DMS 273 (cell line): ENCODE measurements at regions not wholly inside any gene's neighbourhood (a gene's known extent, or its start where the extent isn't known, plus 50 kb on each side); places are given as distances from the start of the nearest gene placed in this dataset.
A peak's percentile ranks its signal among the peaks of the same experiment; 100 is the strongest.
"Not testable (repeated sequence)": the region's sequence is repeated elsewhere in the genome, so short reads cannot be mapped to it uniquely, and the experiment has no call there.

Experiments
- DNase-seq: peaks from one replicate; lab custom pipeline; 2025; ENCODE audit not compliant: unreplicated experiment; lab: John Stamatoyannopoulos, UW

DNA sequence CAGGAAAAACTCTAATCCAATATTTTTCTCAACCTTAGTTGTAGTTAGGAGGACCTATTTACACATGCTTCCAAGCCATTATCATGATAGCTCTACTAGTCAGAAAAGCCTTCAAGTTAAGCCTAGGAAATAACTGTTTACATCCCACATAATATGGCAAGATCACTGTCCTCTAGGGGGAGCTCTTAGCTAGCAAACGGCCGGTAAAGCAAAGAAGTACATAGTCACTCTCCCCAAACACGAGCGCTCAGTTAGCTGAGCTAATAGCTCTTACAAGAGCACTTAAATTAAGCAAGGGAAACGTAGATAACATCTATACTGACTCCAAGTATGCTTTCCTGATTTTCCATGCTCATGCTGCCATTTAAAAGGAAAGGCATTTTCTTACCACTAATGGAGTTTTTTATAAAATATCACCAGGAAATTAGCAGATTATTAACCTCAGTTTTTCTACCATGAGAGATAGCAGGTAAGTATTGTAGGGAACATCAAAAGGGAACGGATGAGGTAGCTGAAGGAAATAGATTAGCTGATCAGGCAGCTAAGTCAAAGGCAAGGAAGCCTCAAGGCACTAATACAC lies 100.6 kb upstream of the PABPC3 start:
- DNase-seq: peak; percentile 90

DNA sequence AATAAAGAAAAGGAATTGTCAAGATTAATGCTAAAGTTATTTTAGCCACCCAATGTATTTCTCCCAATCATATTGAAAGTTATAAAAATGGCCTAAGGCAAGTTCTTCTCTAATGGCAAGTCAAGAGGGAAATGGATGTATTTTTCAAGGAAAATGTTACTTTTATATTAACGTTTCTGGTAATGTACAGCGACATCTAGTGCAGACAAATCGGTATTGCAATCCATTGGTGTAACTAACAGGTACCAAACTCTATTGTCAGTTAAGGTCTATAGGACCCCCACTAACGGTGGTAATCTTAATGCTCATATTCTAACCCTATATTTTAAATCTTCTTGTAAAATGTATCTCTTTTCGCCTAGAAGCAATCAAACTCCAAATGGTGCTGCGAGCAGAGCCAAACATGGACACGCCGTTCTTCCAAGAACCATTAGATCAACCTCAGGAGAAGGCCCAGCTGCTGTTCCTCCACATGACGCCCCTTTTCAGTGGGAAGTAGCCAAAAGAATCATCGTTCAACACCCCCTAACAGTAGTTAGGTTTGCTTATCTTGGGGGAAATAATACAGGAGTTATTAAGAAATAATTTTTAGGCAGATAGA lies 98.5 kb upstream of the PABPC3 start:
- peak; percentile 60 for DNase-seq

DNA sequence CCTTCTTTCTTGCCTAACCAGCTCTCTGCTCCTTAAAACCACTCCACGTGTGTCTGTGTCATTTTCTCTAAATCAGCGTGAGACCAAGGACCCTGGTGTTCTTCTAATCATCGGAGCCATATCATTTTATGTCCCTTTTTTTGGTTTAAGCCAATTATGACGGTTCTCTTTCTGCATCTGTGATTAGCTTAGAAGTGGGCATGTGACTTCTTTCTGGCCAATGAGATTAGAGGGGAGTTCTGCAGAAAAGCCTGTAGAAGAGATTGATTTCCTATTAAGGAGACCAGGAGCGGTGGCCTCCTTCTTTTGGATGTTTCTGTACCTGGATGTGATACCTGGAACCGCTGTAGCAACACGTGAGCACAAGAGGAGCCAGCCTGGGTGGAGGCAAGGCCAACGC lies 97.5 kb upstream of the PABPC3 start:
- DNase-seq: no peak

DNA sequence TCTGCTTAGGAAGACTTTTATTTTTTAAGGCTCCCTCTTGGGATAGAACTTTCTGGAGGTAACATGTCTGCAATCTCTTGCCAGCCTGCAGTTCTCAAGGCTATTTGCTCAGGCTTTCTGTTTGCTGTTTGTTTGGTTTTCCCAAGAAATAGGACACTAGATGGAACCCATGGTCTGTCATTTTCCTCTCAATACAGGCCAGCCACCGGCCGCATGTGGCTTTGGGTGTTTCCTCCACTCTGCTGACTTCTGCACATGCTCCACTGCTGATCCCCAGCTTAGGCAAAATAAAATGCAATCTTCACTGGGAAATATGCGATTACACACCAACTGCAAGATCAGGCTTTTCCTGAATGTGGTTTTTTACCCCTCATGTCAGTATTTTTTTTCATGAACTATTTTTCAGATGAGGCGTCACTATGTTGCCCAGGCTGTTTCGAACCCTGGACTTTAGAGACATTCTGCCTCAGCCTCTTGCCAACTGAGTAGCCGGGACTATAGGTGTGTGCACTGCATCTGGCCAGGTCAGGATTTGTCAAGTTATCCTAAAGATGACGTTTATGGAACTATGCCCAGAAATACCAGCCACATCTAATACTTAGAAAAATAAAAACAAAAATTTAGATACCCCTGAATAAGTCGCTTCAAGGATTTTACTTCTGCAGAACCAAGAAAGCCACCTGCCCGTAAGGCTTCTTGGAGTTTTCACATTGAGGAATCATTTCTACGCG lies 94.3 kb upstream of the PABPC3 start:
- no peak for DNase-seq

DNA sequence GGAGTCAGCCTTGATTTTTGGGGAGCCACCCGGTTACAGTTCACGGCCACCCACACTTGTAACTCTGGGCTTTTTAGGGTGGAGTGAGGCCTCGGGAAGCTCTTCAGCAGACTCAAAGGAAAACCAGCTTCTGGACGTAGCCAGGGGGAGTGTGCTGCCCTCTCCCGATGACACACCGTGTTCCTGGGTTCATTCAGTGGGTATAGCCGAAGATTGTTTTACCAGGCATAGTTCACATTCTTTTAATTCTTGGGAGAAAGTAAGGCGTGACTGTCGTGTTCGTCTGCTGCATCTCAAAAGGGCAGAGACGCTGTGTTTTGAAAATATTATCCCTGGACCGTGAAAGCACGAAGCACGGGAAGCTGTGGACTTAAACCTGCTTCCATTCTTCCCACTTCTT lies 93.6 kb upstream of the PABPC3 start:
- not testable (repeated sequence) for DNase-seq

DNA sequence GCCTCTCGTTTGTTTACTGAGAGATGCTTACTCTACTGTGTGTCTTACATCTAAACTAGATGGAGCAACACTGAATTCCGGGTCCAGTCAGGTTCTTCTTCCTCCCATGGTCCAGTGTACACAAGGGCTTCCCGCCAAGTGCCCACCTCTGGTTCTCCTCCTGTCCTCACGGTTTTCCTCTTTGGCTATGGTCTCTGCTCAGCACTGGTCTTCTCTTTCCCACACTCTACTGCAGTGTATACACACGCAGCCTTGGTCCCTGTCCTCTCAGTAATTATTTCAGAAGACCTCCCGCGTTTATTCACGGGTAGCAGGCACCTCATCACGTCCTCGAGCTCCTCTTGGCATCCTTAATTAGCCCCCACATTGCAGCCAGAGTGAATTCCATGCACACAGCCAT lies 91.4 kb upstream of the PABPC3 start:
- DNase-seq: not testable (repeated sequence)

DNA sequence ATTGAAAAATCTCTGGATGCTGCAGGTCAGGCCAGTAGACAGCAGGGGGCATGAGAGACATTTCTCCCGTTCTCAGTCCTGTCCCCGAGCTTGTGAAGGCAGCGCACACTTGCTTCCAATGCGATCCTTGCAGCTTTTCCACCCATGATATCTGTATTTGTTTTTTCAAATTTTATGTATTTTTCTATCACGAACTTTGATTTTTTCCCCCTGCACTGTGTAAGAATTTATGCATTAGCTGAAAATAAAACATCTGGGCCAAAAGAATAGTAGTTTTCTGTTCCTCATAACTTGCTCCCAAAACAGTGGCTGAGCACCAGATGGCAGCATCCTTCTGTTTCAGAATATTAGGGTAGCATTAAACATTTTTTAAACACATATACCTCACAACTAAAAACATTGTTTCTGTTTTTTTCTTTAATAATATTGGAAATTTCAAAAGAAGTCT lies 90.9 kb upstream of the PABPC3 start:
- DNase-seq: peak; percentile 61

DNA sequence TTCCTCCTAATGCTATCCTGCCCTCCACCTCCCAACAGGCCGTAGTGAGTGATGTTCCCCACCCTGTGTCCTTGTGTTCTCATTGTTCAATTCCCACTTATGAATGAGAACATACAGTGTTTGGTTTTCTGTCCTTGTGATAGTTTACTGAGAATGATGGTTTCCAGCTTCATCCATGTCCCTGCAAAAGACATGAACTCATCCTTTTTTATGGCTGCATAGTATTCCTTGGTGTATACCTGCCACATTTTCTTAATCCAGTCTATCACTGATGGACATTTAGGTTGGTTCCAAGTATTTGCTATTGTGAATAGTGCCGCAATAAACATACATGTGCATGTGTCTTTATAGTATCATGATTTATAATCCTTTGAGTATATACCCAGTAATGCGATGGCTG lies 88.5 kb upstream of the PABPC3 start:
- DNase-seq: not testable (repeated sequence)

DNA sequence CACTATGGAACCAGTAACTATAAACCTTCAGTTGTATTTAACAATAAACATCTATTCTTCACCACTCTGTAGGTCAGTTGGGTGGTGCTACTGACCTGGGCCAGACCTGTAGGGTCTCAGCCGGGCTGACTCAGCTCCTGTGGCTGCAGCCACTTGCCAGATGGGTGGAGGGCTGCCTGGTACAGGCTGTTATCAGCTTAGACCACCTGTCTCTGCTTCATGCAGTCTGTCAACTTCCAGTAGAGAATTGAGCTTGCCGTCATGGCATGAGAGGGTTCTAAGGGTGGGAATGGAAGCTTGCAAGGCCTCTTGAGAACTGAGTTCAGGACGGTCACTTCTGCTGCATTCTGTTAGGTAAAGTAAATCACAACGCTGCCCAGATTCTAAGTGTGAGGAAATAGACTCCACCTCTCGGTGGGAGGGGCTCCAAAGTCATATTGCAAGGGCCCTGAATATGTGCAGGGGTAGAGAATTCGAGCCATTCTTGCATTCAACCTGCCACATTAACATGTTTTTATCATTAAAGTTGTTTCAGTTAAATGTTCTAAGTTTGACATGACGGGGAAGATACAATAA lies 81.5 kb upstream of the PABPC3 start:
- peak; percentile 87 for DNase-seq

DNA sequence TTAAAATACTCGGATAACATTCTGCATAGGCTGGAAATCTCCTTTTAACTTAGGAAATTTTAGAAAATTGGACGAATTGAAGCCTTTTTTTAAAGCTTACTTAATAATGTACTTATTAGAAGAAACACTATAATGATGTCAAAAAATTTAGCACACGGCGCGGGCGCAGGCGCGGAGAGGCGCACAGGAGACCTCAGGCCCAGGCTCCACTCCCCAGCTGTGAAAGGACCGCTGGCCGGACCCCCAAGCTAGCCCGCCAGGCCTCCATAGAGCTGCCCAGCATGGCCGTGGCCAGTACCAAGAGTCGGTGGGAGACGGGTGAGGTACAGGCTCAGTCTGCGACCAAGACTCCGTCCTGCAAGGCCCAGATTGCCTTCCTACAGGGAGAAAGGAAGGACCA lies 78.8 kb upstream of the PABPC3 start:
- DNase-seq: not testable (repeated sequence)

DNA sequence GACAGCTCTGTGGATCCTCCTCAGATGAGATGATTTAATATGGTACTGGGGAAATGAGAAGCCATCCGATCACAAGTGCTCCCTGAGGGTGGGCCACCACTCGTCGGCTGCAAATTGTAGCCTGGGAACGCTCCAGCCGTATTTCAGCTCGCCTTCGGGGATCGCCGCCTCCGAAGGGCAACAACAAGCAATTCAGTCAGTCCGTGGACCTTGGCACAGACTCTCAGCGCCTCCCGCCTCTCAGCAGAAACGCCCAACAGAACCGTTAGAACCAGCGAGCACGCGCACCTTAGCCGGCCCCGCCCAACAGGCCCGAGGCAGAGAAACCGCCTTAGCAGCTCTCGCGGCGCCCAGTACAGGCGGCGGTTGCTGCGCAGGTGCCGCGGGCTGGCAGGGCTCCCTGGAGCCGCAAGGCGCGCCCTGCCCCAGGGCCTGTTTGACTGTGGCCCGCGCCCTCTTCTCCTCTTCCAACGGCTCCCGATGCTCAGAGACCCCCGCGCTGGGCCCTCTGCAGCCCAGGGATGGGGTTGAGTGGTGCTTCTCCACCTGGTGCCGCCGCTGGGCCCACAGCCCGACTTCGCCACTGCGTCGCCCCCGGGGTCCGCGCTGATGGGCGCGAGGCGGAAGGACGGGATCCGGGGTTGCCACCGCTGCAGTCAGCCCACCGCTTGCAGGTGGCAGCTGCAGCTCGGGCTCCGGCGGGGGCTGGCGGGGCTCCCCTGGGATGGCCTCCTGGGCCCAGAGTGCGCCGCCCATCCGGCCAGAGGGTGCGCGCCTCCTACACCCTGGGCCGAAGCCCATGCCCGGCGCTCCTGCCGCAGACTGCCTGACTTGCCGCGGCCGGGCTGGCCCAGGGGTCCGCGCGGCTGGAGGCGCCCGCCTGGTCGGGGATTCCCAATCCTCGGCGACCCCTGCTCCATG lies 77.9 kb upstream of the PABPC3 start:
- DNase-seq: peak; percentile 88

DNA sequence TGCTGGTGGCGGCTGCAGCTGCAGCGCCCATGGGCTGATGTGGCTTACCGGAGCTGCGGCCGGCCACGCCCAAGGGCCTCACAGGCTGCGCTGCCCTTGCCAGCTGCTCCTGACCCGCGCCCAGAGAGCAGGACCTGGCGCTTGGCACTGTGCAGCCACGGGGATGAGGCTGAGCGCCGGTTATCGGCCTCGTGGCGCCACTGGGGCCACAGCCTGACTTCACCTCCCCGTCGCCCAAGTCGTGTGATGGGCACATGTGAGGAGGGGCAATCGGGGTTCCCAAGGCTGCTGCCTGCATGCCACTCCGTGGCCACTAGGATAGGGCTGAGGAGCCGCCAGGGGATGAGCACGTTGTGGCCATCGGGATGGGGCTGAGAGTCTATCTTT lies 77.2 kb upstream of the PABPC3 start:
- DNase-seq: peak; percentile 47

DNA sequence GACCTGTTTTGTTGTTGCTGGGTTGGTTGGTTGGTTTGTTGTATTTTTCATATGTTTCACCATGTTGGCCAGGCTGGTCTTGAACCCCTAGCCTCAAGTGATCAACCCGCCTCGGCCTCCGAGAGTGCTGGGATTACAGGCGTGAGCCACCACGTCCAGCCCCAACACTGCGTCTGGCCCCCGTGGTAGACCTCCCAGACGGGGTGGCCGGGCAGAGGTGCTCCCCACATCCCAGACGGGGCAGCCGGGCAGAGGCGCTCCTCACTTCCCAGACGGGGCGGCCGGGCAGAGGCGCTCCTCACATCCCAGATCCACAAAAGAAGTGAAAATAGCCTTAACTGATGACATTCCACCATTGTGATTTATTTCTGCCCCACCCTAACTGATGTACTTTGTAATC lies 76.2 kb upstream of the PABPC3 start:
- DNase-seq: not testable (repeated sequence)

DNA sequence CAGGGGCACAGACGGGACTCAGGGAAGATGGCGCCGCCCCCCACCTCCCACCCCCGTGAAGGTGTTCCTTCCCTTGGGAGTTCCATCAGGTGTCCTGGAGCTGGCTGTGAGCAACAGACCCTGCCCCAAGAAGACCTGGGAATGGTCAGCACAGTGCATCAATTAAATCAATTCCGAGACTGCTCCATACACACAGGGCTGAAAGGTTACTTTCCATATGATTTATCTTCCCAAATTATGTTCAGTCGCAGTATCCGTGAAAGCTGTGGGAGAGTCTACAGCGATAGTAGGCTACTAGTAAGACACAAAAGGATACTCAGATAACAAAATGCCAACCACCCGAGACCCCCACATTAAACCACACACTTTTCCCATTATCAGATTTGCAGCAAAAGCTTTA lies 71.8 kb upstream of the PABPC3 start:
- peak; percentile 34 for DNase-seq

DNA sequence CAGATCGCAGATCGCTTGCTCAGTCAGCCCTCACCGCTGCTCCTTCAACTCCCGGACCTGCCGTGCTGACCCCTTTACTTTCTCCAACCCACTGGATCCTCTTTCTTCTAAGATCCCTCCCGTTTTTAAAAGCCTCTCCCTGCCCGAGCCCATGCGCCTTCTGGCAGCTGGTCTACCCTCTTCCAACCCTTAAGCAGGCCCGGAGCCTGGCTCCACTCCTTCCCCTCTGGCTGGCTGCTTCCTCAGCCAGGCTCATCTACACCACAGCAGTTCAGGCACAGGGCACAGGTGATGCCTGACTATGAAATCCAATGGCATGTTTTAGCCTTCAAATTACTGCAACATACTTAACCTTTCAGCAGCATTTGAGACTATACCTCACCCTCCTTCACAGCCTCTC lies 63.8 kb upstream of the PABPC3 start:
- DNase-seq: no peak

DNA sequence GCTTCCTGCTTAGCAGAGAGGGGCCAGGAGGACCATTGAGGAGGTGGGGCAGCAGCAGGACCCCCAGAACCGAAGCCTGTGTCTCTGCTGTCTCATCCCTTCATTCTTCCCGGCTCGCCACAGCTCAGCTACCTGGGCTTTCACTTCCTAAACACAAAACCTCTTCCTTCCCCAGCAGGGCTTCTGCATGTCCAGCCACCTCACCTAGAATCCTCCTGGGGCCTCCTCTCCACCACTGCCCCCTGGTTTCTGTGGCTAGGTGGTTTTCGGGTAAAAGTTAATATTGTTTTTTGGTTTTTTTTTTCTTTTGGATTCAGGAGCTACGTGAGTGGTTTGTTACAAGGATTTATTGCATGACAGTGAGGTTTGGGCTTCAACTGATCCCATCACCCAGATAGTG lies 61.8 kb upstream of the PABPC3 start:
- DNase-seq: no peak

DNA sequence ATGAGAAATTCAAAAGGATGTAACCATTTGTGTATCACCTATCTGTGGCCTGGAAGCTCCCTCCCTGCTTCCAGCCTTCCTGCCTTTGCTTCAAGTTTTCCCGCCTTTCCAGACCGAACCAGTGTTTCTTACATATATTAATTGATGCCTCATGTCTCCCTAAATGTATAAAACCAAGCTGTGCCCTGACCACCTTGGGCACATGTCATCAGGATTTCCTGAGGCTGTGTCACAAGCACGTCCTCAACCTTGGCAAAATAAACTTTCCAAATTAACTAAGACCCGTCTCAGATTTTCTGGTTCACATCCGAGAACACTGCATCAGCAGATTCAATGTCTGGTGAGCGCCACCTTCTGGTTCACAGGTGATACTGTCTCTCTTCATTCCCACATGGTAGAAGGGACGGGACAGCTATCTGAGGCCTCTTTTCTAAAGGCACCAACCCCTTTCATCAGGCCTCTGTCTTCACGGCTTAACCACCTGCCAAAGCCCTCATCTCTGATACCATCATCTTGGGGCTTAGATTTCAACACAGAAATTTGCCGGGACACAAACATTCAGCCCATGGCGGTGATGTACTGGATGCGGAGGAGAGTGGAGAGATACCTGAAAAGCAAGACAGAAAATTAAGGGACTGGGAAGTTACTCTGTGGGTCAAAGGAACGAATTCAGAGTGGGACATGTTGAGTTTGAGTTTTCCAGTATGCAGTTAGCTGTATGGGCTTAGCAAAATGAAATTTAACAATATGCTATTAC lies 58.7 kb upstream of the PABPC3 start:
- DNase-seq: peak; percentile 76

DNA sequence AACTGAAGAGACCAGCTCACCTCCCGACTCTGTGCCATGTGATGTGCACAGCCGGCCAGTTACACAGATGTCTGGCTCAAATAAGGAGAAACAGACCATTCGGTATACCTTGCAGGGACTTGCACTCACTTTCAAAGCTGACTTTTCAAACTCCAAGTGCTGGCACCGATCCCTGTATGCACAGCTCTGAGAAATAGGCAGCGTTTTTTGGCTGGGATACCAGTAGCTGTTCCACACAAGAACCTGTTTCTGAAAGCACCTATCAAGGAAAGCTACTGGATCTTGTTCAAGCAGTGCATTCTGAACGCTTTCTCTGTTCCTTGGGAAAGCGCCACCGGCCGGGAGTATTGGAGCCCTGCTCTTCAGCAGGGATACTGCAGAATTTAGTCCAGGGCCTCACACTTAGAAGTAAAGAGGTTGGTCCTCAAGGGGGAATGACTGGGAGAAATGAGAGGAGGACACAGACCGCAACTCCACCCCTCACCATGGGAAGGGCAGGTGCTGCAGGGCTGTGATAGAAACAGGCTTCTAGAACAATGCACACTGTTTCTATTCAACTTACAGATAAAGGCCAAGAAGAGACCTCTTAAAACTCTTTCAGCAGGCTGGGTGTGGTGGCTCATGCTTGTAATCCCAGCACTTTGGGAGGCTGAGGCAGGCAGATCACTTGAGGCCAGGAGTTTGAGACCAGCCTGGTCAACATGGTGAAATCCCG lies 53.6 kb upstream of the PABPC3 start:
- no peak for DNase-seq

DNA sequence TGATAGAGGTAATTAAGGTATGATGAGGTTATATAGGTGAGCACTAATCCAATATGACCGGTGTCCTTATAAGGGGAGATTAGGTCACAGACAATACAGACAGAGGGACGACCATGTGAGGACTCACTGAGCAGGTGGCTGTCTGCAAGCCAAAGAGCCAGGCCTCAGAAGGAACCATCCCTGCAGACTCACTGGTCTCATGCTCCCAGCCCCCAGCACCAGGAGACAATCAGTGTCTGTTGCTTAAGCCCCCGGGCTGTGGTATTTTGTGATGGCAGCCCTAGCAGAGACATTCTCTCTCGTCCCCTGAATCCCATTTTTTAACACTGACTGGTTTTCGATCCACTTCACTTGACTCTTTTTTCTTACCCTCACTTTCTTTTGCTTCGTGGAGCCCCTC lies 51.9 kb upstream of the PABPC3 start:
- DNase-seq: no peak
